KMS-11 (cell line): ENCODE measurements at regions not wholly inside any gene's neighbourhood (a gene's known extent, or its start where the extent isn't known, plus 50 kb on each side); places are given as distances from the start of the nearest gene placed in this dataset.

Experiments
- H2AFZ ChIP-seq: fragments of 200-600 bp; sonication (generic); 2 replicates; pipeline ENCODE4 v1.6.1; 2016; ENCODE audit warnings: antibody characterized with exemption, mixed run types, low read depth
- H3K27ac ChIP-seq: fragments of 200-600 bp; sonication (generic); 2 replicates; pipeline ENCODE4 v1.6.1; 2016; ENCODE audit warnings: mild to moderate bottlenecking, mixed run types
- H3K27me3 ChIP-seq: fragments of 200-600 bp; sonication (generic); 2 replicates; pipeline ENCODE4 v1.6.1; 2017; ENCODE audit warnings: mild to moderate bottlenecking, low read depth, mixed run types, moderate library complexity; ENCODE audit not compliant: insufficient read depth
- H3K36me3 ChIP-seq: fragments of 200-600 bp; sonication (generic); 2 replicates; pipeline ENCODE4 v1.6.1; 2017; ENCODE audit warnings: mild to moderate bottlenecking, mixed run types; ENCODE audit not compliant: insufficient read depth
- H3K4me1 ChIP-seq: fragments of 200-600 bp; sonication (generic); 2 replicates; pipeline ENCODE4 v1.6.1; 2016; ENCODE audit warnings: mild to moderate bottlenecking, low read depth, mixed run types; ENCODE audit not compliant: poor library complexity, severe bottlenecking
- H3K4me2 ChIP-seq: fragments of 200-600 bp; sonication (generic); 2 replicates; pipeline ENCODE4 v1.7.0; 2016; ENCODE audit warnings: mild to moderate bottlenecking, mixed run types
- H3K4me3 ChIP-seq: fragments of 200-600 bp; sonication (generic); IDR thresholded peaks from 2 replicates; pipeline ENCODE4 v1.6.1; 2017; ENCODE audit warnings: low read depth, low read length, mixed read lengths; ENCODE audit not compliant: insufficient read depth
- H3K79me2 ChIP-seq: fragments of 200-600 bp; sonication (generic); 2 replicates; pipeline ENCODE4 v1.6.1; 2016; ENCODE audit warnings: low read depth, mixed run types; ENCODE audit not compliant: insufficient read depth
- H3K9ac ChIP-seq: fragments of 200-600 bp; sonication (generic); 2 replicates; pipeline ENCODE4 v1.6.1; 2016; ENCODE audit warnings: mild to moderate bottlenecking, mixed run types
- H4K20me1 ChIP-seq: fragments of 200-600 bp; sonication (generic); 2 replicates; pipeline ENCODE4 v1.6.1; 2016; ENCODE audit warnings: mild to moderate bottlenecking, mixed run types; ENCODE audit not compliant: insufficient read depth
- TF ChIP-seq, protein P1 (sequence below): fragments of 200-600 bp; sonication (generic); conservative IDR thresholded peaks from 2 replicates; pipeline ENCODE4 v1.6.1; 2017; ENCODE audit warnings: low read depth, mild to moderate bottlenecking, antibody characterized with exemption, low read length, moderate library complexity, mixed read lengths

DNA sequence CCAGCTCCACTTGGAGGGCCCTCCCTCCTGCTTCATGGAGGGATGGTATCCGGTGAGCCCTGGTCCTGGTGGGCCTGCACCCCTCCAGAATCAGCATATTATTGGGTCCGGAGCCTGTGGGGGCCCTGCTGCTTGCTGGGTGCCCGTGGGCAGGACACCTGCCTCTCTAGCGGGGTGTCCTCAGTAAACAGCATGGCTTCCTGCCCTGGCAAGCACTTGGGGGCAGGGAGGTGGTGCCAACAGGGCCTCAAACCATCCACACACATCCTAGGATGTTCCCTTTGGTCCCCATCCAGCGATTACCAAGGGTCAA, 108.3 kb downstream of the CTTN start:
- TF ChIP-seq, protein P1, sequence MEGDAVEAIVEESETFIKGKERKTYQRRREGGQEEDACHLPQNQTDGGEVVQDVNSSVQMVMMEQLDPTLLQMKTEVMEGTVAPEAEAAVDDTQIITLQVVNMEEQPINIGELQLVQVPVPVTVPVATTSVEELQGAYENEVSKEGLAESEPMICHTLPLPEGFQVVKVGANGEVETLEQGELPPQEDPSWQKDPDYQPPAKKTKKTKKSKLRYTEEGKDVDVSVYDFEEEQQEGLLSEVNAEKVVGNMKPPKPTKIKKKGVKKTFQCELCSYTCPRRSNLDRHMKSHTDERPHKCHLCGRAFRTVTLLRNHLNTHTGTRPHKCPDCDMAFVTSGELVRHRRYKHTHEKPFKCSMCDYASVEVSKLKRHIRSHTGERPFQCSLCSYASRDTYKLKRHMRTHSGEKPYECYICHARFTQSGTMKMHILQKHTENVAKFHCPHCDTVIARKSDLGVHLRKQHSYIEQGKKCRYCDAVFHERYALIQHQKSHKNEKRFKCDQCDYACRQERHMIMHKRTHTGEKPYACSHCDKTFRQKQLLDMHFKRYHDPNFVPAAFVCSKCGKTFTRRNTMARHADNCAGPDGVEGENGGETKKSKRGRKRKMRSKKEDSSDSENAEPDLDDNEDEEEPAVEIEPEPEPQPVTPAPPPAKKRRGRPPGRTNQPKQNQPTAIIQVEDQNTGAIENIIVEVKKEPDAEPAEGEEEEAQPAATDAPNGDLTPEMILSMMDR = no peak
- Histone ChIP-seq H3K9ac (no peak overlapping the region), H3K4me3 (no peak overlapping the region), H3K79me2 (no peaks in the 10 kb centered on the region), H3K27ac (no peak overlapping the region), H4K20me1 (no peaks in the 10 kb centered on the region), H3K36me3 (no peaks in the 10 kb centered on the region), H3K4me1 (no peaks in the 10 kb centered on the region), H2AFZ (no peak overlapping the region), H3K27me3 (no peaks in the 10 kb centered on the region), H3K4me2 (no peak overlapping the region)

DNA sequence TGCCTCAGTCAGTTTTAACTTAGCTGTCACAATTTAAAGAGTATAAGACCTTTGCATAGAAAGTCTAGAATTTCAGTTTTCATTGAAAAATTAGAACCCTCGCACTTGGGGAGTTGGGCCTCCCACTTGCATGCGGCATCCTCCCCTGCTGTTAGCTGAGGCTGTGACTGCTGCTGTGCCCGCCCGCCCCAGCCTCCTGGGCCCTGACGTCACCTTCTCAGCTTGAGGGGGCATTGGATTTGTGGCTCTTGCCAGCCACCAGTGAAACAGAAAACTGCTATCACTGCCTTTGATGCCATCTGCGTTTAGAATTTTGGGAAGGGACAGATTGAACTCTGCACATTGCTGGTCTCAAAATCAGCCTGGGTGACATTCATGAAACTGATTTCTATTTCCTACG, 108.7 kb downstream of the CTTN start:
- H3K4me2 ChIP-seq = no peak overlapping the region
- H3K9ac ChIP-seq = no peak overlapping the region
- H3K36me3 ChIP-seq = no peaks in the 10 kb centered on the region
- TF ChIP-seq, protein P1 = no peak
- no peak overlapping the region for H2AFZ ChIP-seq
- H3K27ac ChIP-seq = no peak overlapping the region
- H3K4me3 ChIP-seq = no peak overlapping the region
- no peaks in the 10 kb centered on the region for H3K27me3 ChIP-seq
- no peaks in the 10 kb centered on the region for H3K4me1 ChIP-seq
- no peaks in the 10 kb centered on the region for H4K20me1 ChIP-seq
- no peaks in the 10 kb centered on the region for H3K79me2 ChIP-seq

DNA sequence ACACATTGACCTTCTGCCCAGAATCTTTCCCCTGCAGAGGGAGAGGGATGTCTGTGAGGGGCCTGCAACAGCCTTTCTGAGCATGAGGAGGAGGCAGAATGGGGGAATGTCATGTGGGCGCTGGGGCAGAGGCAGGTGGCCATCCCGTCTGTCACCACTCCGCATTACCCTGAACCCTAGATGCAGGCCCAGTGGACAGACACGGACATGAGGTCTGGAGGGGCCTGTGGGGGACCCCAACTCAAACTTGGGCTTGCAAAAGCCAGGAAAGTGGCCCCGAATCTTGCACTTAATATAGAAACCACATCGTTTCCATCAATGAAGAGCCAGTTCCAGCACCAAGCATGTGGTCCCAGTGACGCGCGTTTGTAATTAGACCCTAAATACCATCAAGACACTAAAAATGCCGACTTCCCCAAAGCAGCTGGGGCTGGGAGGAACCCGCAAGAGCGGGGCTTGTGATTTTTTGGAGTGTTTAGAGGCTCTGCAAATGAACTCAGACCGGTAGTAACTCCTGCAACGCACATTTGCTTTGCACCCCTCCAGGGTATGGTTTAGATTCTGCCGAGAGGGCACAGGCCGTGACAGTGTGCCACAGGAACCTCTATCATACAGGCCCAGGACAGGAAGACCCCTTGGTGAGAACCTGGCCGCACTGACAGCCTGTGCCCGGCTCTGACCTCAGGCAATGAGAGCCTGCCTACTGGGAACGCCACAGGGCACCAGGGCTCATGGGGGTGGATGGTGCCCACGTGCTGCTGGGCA, 109.3 kb downstream of the CTTN start:
- Histone ChIP-seq H3K79me2 (no peaks in the 10 kb centered on the region), H3K4me1 (no peaks in the 10 kb centered on the region), H3K9ac (no peak overlapping the region), H2AFZ (no peak overlapping the region), H3K4me3 (no peak overlapping the region), H4K20me1 (no peaks in the 10 kb centered on the region), H3K27me3 (no peaks in the 10 kb centered on the region), H3K36me3 (no peaks in the 10 kb centered on the region), H3K27ac (no peak overlapping the region), H3K4me2 (no peak overlapping the region)
- TF ChIP-seq, protein P1 = no peak

DNA sequence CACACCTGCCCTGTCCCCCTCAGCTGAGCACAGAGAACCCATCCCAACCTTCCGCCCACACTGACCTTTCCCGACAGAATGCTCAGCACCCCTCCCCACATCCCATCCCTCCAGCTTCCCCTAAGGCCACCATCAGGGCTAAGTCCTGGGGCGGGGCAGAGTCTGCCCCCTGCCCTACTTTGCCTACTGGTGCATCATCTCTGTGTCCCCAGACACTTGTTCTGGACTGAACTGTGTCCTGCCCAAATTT, 109.8 kb downstream of the CTTN start:
- Histone ChIP-seq H3K27me3 (no peaks in the 10 kb centered on the region), H3K9ac (no peak overlapping the region), H3K79me2 (no peaks in the 10 kb centered on the region)

More for the DNA sequence above, 109.8 kb downstream of the CTTN start:
- Histone ChIP-seq H2AFZ (no peak overlapping the region), H3K4me2 (no peak overlapping the region), H3K36me3 (no peaks in the 10 kb centered on the region), H4K20me1 (no peaks in the 10 kb centered on the region), H3K4me1 (no peaks in the 10 kb centered on the region), H3K27ac (no peak overlapping the region), H3K4me3 (no peak overlapping the region)
- TF ChIP-seq, protein P1 = no peak
